SK-N-MC (cell line): ENCODE measurements at regions not wholly inside any gene's neighbourhood (a gene's known extent, or its start where the extent isn't known, plus 50 kb on each side); places are given as distances from the start of the nearest gene placed in this dataset.
"Not testable (repeated sequence)": the region's sequence is repeated elsewhere in the genome, so short reads cannot be mapped to it uniquely, and the experiment has no call there.

Experiments used
- DNase-seq: peaks from one replicate; pipeline ENCODE4 v3.0.0-alpha.2; 2011; ENCODE audit warnings: low read depth, low spot score
- H3K27ac ChIP-seq: fragments of 200-600 bp; sonication (generic); 2 replicates; pipeline ENCODE4 v1.5.1; 2016; ENCODE audit warnings: mixed run types
- H3K36me3 ChIP-seq: fragments of 200-600 bp; sonication (generic); 2 replicates; pipeline ENCODE4 v1.6.1; 2017; ENCODE audit warnings: antibody characterized with exemption, low read length, mixed read lengths; ENCODE audit not compliant: insufficient read depth
- H3K4me3 ChIP-seq: fragments of 200-600 bp; sonication (generic); 2 replicates; pipeline ENCODE4 v1.5.1; 2016
- H3K9ac ChIP-seq: fragments of 200-600 bp; sonication (generic); 2 replicates; pipeline ENCODE4 v1.8.0; 2017; ENCODE audit warnings: mixed run types, mixed read lengths; ENCODE audit not compliant: insufficient read length
- H3K9me3 ChIP-seq: fragments of 200-600 bp; sonication (generic); 2 replicates; pipeline ENCODE4 v1.6.1; 2017; ENCODE audit warnings: low read depth, mild to moderate bottlenecking, antibody characterized with exemption, low read length, moderate library complexity, mixed read lengths
- EZH2 ChIP-seq: fragments of 200-600 bp; sonication (generic); IDR thresholded peaks from one replicate; pipeline ENCODE4 v1.6.1; 2017; ENCODE audit warnings: antibody characterized with exemption
- FOXP2 ChIP-seq: optimal IDR thresholded peaks from 2 replicates; pipeline ENCODE3; 2011; ENCODE audit warnings: mild to moderate bottlenecking, moderate library complexity; ENCODE audit not compliant: insufficient read depth; ENCODE audit errors: extremely low read length, control extremely low read depth
- POLR2AphosphoS5 ChIP-seq: IDR thresholded peaks from 2 replicates; pipeline ENCODE4 v1.6.1; 2012; ENCODE audit warnings: mild to moderate bottlenecking, low read depth, low read length, borderline replicate concordance

DNA sequence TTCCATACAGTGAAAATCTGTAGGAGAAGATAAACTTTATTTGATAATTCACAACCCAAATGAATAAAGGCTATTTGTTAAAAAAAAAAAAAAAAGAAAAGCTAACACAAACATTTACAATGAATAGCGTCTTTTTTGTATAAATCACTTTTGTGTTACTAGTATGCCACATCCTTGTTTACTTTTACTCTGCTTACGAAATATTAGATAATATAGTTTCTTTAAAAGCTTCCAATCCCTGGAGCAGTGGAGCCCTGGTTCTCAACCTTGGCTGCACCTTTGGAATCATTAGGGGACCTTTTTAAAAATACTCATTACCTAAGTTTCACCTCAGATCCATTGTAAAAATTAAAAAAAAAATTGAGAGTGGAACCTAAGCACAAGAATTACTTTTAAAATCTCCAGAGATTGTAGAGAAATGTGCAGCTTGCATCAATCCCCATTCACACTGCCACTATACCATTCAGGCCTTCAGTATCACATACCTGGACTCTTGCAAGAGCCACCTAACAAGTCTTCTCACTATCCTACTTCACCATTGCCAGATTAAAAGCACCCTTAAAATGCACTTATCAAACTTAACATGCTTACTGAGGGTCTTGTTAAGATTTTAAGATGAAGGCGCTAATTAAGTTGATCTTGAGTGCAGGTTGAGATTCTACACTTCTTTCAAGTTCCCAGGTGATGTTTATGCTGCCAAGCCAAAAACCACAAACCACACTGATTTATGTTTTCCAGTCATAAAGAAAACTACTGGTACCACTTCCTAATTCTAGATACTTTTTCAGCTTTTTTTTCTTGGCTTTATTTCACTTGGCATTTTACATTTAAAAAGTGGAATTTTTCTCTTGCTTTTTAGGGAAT is 59.7 kb upstream of the ZC3H15 start:
- no peak overlapping the region for H3K9ac ChIP-seq
- H3K9me3 ChIP-seq: no peaks in the 10 kb centered on the region
- H3K4me3 ChIP-seq: no peak overlapping the region
- no peak for DNase-seq
- H3K27ac ChIP-seq: no peak overlapping the region
- H3K36me3 ChIP-seq: no peaks in the 10 kb centered on the region
- no peak for TF ChIP-seq FOXP2
- no peak for TF ChIP-seq POLR2AphosphoS5
- TF ChIP-seq EZH2: no peak

GRCh38 chr2:186427017-186427350 is 59.1 kb upstream of the ZC3H15 start:
- H3K27ac ChIP-seq, DNase-seq, H3K36me3 ChIP-seq, H3K9ac ChIP-seq, H3K9me3 ChIP-seq, H3K4me3 ChIP-seq: not testable (repeated sequence)

GRCh38 chr2:186427970-186428369 is 58.1 kb upstream of the ZC3H15 start:
- TF ChIP-seq FOXP2: no peak
- TF ChIP-seq POLR2AphosphoS5: no peak
- TF ChIP-seq EZH2: no peak
- no peak for DNase-seq
- H3K9ac ChIP-seq: no peak overlapping the region
- H3K36me3 ChIP-seq: no peaks in the 10 kb centered on the region
- H3K27ac ChIP-seq: no peak overlapping the region
- no peaks in the 10 kb centered on the region for H3K9me3 ChIP-seq
- H3K4me3 ChIP-seq: no peak overlapping the region

GRCh38 chr2:186429104-186429503 is 57.0 kb upstream of the ZC3H15 start:
- no peak for DNase-seq
- no peaks in the 10 kb centered on the region for H3K9me3 ChIP-seq
- no peak overlapping the region for H3K9ac ChIP-seq
- no peaks in the 10 kb centered on the region for H3K36me3 ChIP-seq
- TF ChIP-seq FOXP2 (no peak), POLR2AphosphoS5 (no peak), EZH2 (no peak)
- H3K4me3 ChIP-seq: no peak overlapping the region
- H3K27ac ChIP-seq: no peak overlapping the region

GRCh38 chr2:186431306-186431705 is 54.8 kb upstream of the ZC3H15 start:
- Histone ChIP-seq H3K36me3 (no peaks in the 10 kb centered on the region), H3K4me3 (no peak overlapping the region), H3K27ac (no peak overlapping the region), H3K9ac (no peak overlapping the region), H3K9me3 (no peaks in the 10 kb centered on the region)
- no peak for DNase-seq
- TF ChIP-seq POLR2AphosphoS5 (no peak), EZH2 (no peak), FOXP2 (no peak)

DNA sequence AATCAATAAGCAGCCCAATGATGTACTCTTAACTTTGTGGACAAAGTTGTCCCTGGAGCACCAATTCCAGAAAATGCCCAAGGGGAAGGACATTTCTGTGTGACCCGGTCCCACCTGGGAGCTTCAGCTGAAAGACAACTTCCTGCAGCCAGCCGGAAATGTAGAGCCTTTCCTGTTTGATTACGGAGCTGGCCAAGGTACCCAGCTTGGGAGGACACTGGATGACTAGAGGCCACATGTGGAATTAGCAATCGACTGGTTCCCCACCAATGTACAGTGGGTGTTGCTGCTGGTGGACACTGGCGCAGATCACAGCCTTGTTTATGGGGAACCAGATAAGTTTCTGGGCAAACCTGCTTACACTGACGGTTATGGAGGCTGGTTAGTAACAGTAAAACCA is 53.0 kb upstream of the ZC3H15 start:
- no peak overlapping the region for H3K27ac ChIP-seq
- no peak overlapping the region for H3K9ac ChIP-seq
- DNase-seq: no peak
- no peak overlapping the region for H3K4me3 ChIP-seq
- no peak for TF ChIP-seq FOXP2
- no peak for TF ChIP-seq EZH2
- TF ChIP-seq POLR2AphosphoS5: no peak
- no peaks in the 10 kb centered on the region for H3K36me3 ChIP-seq
- no peaks in the 10 kb centered on the region for H3K9me3 ChIP-seq

GRCh38 chr2:186433777-186434432 is 52.2 kb upstream of the ZC3H15 start:
- DNase-seq: no peak
- Histone ChIP-seq H3K36me3 (no peaks in the 10 kb centered on the region), H3K27ac (no peak overlapping the region), H3K4me3 (no peak overlapping the region), H3K9me3 (no peaks in the 10 kb centered on the region), H3K9ac (no peak overlapping the region)
- TF ChIP-seq FOXP2 (no peak), POLR2AphosphoS5 (no peak), EZH2 (no peak)
